Gastroesophageal sphincter (tissue), 3 donors: ENCODE measurements at regions not wholly inside any gene's neighbourhood (a gene's known extent, or its start where the extent isn't known, plus 50 kb on each side); places are given as distances from the start of the nearest gene placed in this dataset.

Experiments
- CTCF ChIP-seq, 4 experiments: fragments of 200-600 bp in 2 of 4; fragments of 450-650 bp in 2 of 4; sonication (generic) in 1 of 4; IDR thresholded peaks; one replicate each; pipeline ENCODE4 v1.5.1; 2017 to 2019; ENCODE audit warnings: antibody characterized with exemption in 4 of 4, mild to moderate bottlenecking in 2 of 4, moderate library complexity in 2 of 4
- POLR2A ChIP-seq, 2 donors: fragments of 450-650 bp; IDR thresholded peaks; one replicate each; pipeline ENCODE4 v1.6.1; 2017; ENCODE audit warnings: antibody characterized with exemption in 2 of 2, mild to moderate bottlenecking in 2 of 2, moderate library complexity in 1 of 2

GRCh38 chr11:79694368-79694767, 253.5 kb upstream of the TENM4 start:
- TF ChIP-seq POLR2A (IDR thresholded peaks at IDR 0.05) (no peak), CTCF (IDR thresholded peaks at IDR 0.05) (no peak)
